Epithelial cell of proximal tubule (primary cell): ENCODE measurements at regions not wholly inside any gene's neighbourhood (a gene's known extent, or its start where the extent isn't known, plus 50 kb on each side); places are given as distances from the start of the nearest gene placed in this dataset.

Source experiments
- DNase-seq: peaks from one replicate; pipeline ENCODE4 v3.0.0-alpha.2; 2011; ENCODE audit warnings: low read depth
- H3K4me3 ChIP-seq: 2 replicates; pipeline ENCODE4 v1.5.1; 2011; ENCODE audit warnings: low read depth, mild to moderate bottlenecking, low read length
- CTCF ChIP-seq: conservative IDR thresholded peaks from 2 replicates; pipeline ENCODE4 v1.5.1; 2012; ENCODE audit warnings: low read depth, mild to moderate bottlenecking, low read length

- H3K4me3 ChIP-seq, result no peak overlapping the region
- no peak for TF ChIP-seq CTCF
- no peak for DNase-seq
These were observed 173.1 kb downstream of the TFAP2C start for GRCh38 chr20:56801971-56802755.

- TF ChIP-seq CTCF, result no peak
These were observed 173.7 kb downstream of the TFAP2C start for GRCh38 chr20:56802805-56803204.

GRCh38 chr20:56805313-56805712 lies 176.2 kb downstream of the TFAP2C start:
- no peak overlapping the region for H3K4me3 ChIP-seq
- TF ChIP-seq CTCF, result no peak
- DNase-seq, result no peak

More at GRCh38 chr20:56802805-56803204, 173.7 kb downstream of the TFAP2C start:
- no peak for DNase-seq
- no peak overlapping the region for H3K4me3 ChIP-seq

- TF ChIP-seq CTCF, result no peak
These were observed 176.9 kb downstream of the TFAP2C start for GRCh38 chr20:56805966-56806365.

GRCh38 chr20:56806952-56807517 lies 177.9 kb downstream of the TFAP2C start:
- DNase-seq, result no peak
- no peak overlapping the region for H3K4me3 ChIP-seq
- TF ChIP-seq CTCF, result no peak

More at GRCh38 chr20:56805966-56806365, 176.9 kb downstream of the TFAP2C start:
- H3K4me3 ChIP-seq, result no peak overlapping the region
- DNase-seq, result no peak

- DNase-seq, result no peak
- no peak for TF ChIP-seq CTCF
- H3K4me3 ChIP-seq, result no peak overlapping the region
These were observed 179.1 kb downstream of the TFAP2C start for GRCh38 chr20:56808117-56808725.
